Lower leg skin (tissue), 3 donors: ENCODE measurements at regions not wholly inside any gene's neighbourhood (a gene's known extent, or its start where the extent isn't known, plus 50 kb on each side); places are given as distances from the start of the nearest gene placed in this dataset.
"Not testable (repeated sequence)": the region's sequence is repeated elsewhere in the genome, so short reads cannot be mapped to it uniquely, and the experiment has no call there.

Experiments
- POLR2A ChIP-seq, 2 donors: fragments of 450-650 bp; IDR thresholded peaks; one replicate each; pipeline ENCODE4 v1.6.1; 2016 to 2017; ENCODE audit warnings: antibody characterized with exemption in 2 of 2, mild to moderate bottlenecking in 1 of 2, moderate library complexity in 1 of 2
- TF ChIP-seq, protein P1 (sequence below), 3 donors: fragments of 450-650 bp; IDR thresholded peaks; one replicate each; pipeline ENCODE4 v1.5.1; 2016; ENCODE audit warnings: antibody characterized with exemption in 3 of 3, mild to moderate bottlenecking in 3 of 3, moderate library complexity in 2 of 3

DNA sequence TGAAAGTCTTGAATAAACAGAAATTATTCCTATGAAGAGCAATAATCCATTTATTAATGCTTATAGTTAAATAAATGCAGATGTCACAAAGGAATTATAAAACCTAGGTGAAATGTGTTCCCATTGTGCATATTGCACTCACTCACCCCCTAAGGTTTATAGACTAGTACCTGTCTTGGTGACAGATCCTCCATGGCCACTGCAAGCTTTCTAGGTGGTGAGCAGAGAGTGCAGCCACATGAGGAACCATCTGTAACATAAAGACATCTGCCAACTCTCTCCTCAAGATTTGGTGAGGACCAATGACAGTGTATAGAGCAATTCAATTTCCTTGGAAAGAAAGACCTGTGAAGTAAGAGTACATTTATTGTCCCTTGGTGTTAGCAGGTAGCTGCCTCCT, 616.4 kb downstream of the CENPC start:
- TF ChIP-seq, protein P1, sequence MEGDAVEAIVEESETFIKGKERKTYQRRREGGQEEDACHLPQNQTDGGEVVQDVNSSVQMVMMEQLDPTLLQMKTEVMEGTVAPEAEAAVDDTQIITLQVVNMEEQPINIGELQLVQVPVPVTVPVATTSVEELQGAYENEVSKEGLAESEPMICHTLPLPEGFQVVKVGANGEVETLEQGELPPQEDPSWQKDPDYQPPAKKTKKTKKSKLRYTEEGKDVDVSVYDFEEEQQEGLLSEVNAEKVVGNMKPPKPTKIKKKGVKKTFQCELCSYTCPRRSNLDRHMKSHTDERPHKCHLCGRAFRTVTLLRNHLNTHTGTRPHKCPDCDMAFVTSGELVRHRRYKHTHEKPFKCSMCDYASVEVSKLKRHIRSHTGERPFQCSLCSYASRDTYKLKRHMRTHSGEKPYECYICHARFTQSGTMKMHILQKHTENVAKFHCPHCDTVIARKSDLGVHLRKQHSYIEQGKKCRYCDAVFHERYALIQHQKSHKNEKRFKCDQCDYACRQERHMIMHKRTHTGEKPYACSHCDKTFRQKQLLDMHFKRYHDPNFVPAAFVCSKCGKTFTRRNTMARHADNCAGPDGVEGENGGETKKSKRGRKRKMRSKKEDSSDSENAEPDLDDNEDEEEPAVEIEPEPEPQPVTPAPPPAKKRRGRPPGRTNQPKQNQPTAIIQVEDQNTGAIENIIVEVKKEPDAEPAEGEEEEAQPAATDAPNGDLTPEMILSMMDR (IDR thresholded peaks at IDR 0.05), result not testable (repeated sequence)
- not testable (repeated sequence) for TF ChIP-seq POLR2A (IDR thresholded peaks at IDR 0.05)
